ENCODE measurements at regions not wholly inside any gene's neighbourhood (a gene's known extent, or its start where the extent isn't known, plus 50 kb on each side); places are given as distances from the start of the nearest gene placed in this dataset.

DNA sequence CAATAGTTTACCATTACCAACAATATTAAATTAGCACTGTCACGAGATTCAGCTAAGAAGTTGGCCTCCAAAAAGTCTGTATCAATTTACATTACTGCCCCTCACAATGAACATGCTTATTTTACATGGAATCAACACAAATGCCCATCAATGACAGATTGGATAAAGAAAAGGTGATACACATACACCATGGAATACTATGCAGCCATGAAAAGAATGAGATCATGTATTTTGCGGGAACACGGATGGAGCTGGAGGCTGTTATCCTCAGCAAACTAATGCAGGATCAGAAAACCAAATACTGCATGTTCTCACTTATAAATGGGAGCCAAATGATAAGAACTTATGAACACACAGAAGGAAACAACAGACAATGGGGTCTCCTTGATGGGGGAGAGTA lies 211.8 kb upstream of the RREB1 start:
- no peak for TF ChIP-seq CTCF (conservative IDR thresholded peaks at IDR 0.05; ENCODE audit: low read depth, low read length)
- no peak overlapping the region for H3K4me3 ChIP-seq (ENCODE audit: low read depth, low read length)
- DNase-seq (ENCODE audit: low read depth) = no peak

- no peak for DNase-seq (ENCODE audit: low read depth)
These were observed 210.6 kb upstream of the RREB1 start for GRCh38 chr6:6897140-6897539.

GRCh38 chr6:6900569-6901204 lies 207.1 kb upstream of the RREB1 start:
- no peak for TF ChIP-seq CTCF (conservative IDR thresholded peaks at IDR 0.05; ENCODE audit: low read depth, low read length)
- DNase-seq (ENCODE audit: low read depth) = no peak
- no peak overlapping the region for H3K4me3 ChIP-seq (ENCODE audit: low read depth, low read length)

More at GRCh38 chr6:6897140-6897539, 210.6 kb upstream of the RREB1 start:
- TF ChIP-seq CTCF (conservative IDR thresholded peaks at IDR 0.05; ENCODE audit: low read depth, low read length) = no peak
- no peak overlapping the region for H3K4me3 ChIP-seq (ENCODE audit: low read depth, low read length)

DNA sequence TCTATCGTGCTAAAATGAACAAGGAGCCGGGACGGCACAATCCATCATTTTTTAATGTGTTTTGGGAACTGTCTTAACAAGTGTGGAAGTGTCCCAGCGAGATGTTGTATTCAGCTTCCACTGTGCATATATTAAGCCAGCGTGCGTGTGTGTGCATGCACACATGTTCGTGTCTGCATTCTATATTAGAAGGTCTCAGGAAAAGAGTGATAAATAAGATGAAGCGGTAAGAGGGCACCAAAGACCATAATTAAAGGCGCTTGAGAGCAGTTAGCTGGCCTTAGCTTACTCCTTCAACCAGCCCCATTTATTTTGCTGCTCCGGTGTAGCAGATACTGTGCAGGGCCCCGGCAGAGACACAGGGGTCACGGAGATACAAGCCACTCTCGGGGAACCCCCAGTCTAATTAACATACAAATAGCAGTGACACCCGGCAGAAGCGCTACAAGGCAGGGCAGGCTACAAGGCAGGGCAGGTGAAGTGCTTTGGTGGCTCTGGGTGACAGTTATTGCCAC lies 206.5 kb upstream of the RREB1 start:
- DNase-seq (ENCODE audit: low read depth) = no peak
- H3K4me3 ChIP-seq (ENCODE audit: low read depth, low read length) = no peak overlapping the region
- TF ChIP-seq CTCF (conservative IDR thresholded peaks at IDR 0.05; ENCODE audit: low read depth, low read length) = no peak

- no peak for DNase-seq (ENCODE audit: low read depth)
- no peak for TF ChIP-seq CTCF (conservative IDR thresholded peaks at IDR 0.05; ENCODE audit: low read depth, low read length)
- H3K4me3 ChIP-seq (ENCODE audit: low read depth, low read length) = no peak overlapping the region
These were observed 205.8 kb upstream of the RREB1 start for GRCh38 chr6:6901945-6902344.

- no peak overlapping the region for H3K4me3 ChIP-seq (ENCODE audit: low read depth, low read length)
- no peak for DNase-seq (ENCODE audit: low read depth)
- no peak for TF ChIP-seq CTCF (conservative IDR thresholded peaks at IDR 0.05; ENCODE audit: low read depth, low read length)
These were observed 201.7 kb upstream of the RREB1 start for GRCh38 chr6:6905961-6906518.

Data from epithelial cell of proximal tubule (primary cell).